Stomach (tissue), 4 donors: ENCODE measurements at regions not wholly inside any gene's neighbourhood (a gene's known extent, or its start where the extent isn't known, plus 50 kb on each side); places are given as distances from the start of the nearest gene placed in this dataset.

Experiments used
- POLR2A ChIP-seq, 4 donors: fragments of 450-650 bp; IDR thresholded peaks; one replicate each; pipeline ENCODE4 v1.6.1; 2016; ENCODE audit warnings: antibody characterized with exemption in 4 of 4, control low read depth in 2 of 4, mild to moderate bottlenecking in 1 of 4, moderate library complexity in 1 of 4
- POLR2AphosphoS5 ChIP-seq, 3 donors: sonication (generic); formaldehyde crosslinking; IDR thresholded peaks; one replicate each; pipeline ENCODE4 v1.6.1; 2016; ENCODE audit warnings: antibody characterized with exemption in 3 of 3

GRCh38 chr14:89620436-89620835 is 203.4 kb upstream of the FOXN3 start:
- no peak for TF ChIP-seq POLR2AphosphoS5 (IDR thresholded peaks at IDR 0.05)
- TF ChIP-seq POLR2A (IDR thresholded peaks at IDR 0.05), result no peak
